AG04450 (cell line): ENCODE measurements at regions not wholly inside any gene's neighbourhood (a gene's known extent, or its start where the extent isn't known, plus 50 kb on each side); places are given as distances from the start of the nearest gene placed in this dataset.

Source experiments
- CTCF ChIA-PET: fragments of 300-600, 350-600 bp; formaldehyde crosslinking; extraction: SDS; loops from one replicate; lab custom pipeline; 2022; ENCODE audit warnings: antibody characterized with exemption, inconsistent platforms; lab: Charles Lee
- POLR2A ChIA-PET: fragments of 350-600 bp; formaldehyde crosslinking; extraction: SDS; loops from one replicate; lab custom pipeline; 2021; ENCODE audit warnings: antibody characterized with exemption, inconsistent platforms; lab: Yijun Ruan, JAX
- DNase-seq: peaks from one replicate; pipeline ENCODE4 v3.0.0-alpha.2; 2011; ENCODE audit warnings: low read depth, low spot score
- H3K27ac ChIP-seq: one replicate; pipeline ENCODE4 v1.5.1; 2012; ENCODE audit warnings: low read depth, low read length, control low read depth
- H3K27me3 ChIP-seq: one replicate; pipeline ENCODE4 v1.6.0; 2012; ENCODE audit warnings: low read length; ENCODE audit not compliant: control insufficient read depth, insufficient read depth
- H3K4me3 ChIP-seq: 2 replicates; pipeline ENCODE4 v1.5.1; 2011; ENCODE audit warnings: mild to moderate bottlenecking, low read depth, low read length, control low read depth
- H3K9me3 ChIP-seq: 2 replicates; pipeline ENCODE4 v1.5.1; 2012; ENCODE audit warnings: low read length; ENCODE audit not compliant: control insufficient read depth, insufficient read depth
- CTCF ChIP-seq: IDR thresholded peaks from 2 replicates; pipeline ENCODE4 v1.5.1; 2011; ENCODE audit warnings: low read depth, low read length, control low read depth, inconsistent platforms

GRCh38 chr2:44075541-44075940 lies 79.8 kb upstream of the LRPPRC start:
- no peak for TF ChIP-seq CTCF
- Histone ChIP-seq H3K9me3 (no peaks in the 10 kb centered on the region), H3K27ac (no peak overlapping the region), H3K27me3 (peaks cover 5% of the 10 kb centered on the region), H3K4me3 (no peak overlapping the region)
- no peak for DNase-seq
- ChIA-PET POLR2A (no interaction called here), CTCF (interaction anchor here (1.2 to 2.0 kb wide), 2 partner anchors 11 to 32 kb away, joined by 3 to 13 read pairs; no protein-coding TSS in a partner anchor)

DNA sequence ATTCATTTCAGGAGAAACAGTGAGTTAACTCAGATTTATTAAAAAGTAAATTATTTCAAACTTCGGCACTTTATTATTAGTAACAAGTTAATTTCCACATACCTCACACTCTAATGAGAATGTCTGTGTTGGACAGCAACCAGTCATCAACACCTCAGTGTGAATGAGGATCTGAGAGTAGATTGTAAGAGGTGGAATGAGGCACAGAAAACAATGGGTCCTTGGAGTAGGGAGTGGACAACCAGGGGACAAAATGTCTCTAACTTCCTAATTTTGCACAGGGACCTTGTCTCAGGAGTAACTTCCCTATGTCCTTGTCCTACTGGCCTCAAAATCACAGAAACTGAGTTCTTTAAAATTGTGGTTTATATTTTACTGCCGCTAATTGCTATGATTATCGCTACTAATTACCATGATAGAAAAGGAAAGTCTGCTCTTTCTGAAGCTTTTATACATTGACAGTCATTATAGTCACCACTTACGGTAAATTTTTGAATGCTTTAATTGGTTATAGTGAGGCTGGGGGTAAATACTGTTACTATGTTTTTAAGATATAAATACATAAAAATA lies 82.2 kb upstream of the LRPPRC start:
- Histone ChIP-seq H3K9me3 (no peaks in the 10 kb centered on the region), H3K27ac (no peak overlapping the region), H3K27me3 (peaks cover 5% of the 10 kb centered on the region), H3K4me3 (no peak overlapping the region)
- ChIA-PET POLR2A (no interaction called here), CTCF (interaction anchor here (1.3 kb wide), 1 partner anchor 9 kb away, joined by 3 read pairs; no protein-coding TSS in a partner anchor)
- DNase-seq, result no peak
- TF ChIP-seq CTCF, result no peak

- Histone ChIP-seq H3K9me3 (no peaks in the 10 kb centered on the region), H3K4me3 (no peak overlapping the region), H3K27ac (no peak overlapping the region), H3K27me3 (peaks cover 5% of the 10 kb centered on the region)
- TF ChIP-seq CTCF, result no peak
- ChIA-PET POLR2A (no interaction called here), CTCF (no interaction called here)
- DNase-seq, result no peak
Measured at GRCh38 chr2:44079686-44080085, 83.9 kb upstream of the LRPPRC start.

DNA sequence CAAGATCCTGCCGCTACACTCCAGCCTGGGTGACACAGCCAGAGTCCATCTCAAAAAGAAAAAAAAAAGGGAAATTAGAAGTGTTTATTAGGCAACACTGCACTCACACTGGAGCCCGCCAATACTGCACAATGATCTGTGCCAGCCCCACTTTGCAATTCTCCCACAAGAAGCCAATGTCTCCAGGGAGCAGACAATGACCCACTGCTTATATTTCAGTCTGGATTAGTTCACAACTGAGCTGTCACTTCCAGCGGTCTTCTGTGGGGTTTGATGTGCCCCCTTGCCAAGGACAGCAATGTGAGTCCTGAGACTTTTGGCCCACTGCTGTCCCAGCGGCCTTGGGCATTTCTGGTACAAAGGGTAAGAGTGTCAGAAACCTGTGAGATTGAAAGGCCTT lies 85.6 kb upstream of the PPM1B start:
- ChIA-PET POLR2A (no interaction called here), CTCF (interaction anchor here (1.6 kb wide), 1 partner anchor 397 kb away, joined by 3 read pairs; no protein-coding TSS in a partner anchor)
- no peak for DNase-seq
- Histone ChIP-seq H3K27ac (no peak overlapping the region), H3K27me3 (no peaks in the 10 kb centered on the region), H3K9me3 (no peaks in the 10 kb centered on the region), H3K4me3 (no peak overlapping the region)
- TF ChIP-seq CTCF, result no peak

GRCh38 chr2:44084850-44085249 lies 83.8 kb upstream of the PPM1B start:
- no peak for DNase-seq
- POLR2A ChIA-PET, result no interaction called here
- no peak for TF ChIP-seq CTCF
- CTCF ChIA-PET, result interaction anchor here (2.4 kb wide), 1 partner anchor 41 kb away, joined by 7 read pairs; no protein-coding TSS in a partner anchor
- no peaks in the 10 kb centered on the region for H3K27me3 ChIP-seq
- no peak overlapping the region for H3K4me3 ChIP-seq
- H3K9me3 ChIP-seq, result no peaks in the 10 kb centered on the region
- H3K27ac ChIP-seq, result no peak overlapping the region
